Endothelial cell of umbilical vein (primary cell): ENCODE measurements at regions not wholly inside any gene's neighbourhood (a gene's known extent, or its start where the extent isn't known, plus 50 kb on each side); places are given as distances from the start of the nearest gene placed in this dataset.

Experiments used
- BruUV-seq: library from RNA; stranded (reverse); fragments of 400-500 nt; replicated peaks from 2 replicates; lab custom pipeline; 2021; lab: Mats Ljungman, UMichigan
- CTCF ChIA-PET: fragments of 300-600, 350-600 bp; sonication (Branson Sonifier 250); formaldehyde crosslinking; loops from one replicate; lab custom pipeline; 2021; ENCODE audit warnings: antibody characterized with exemption, inconsistent platforms; lab: Charles Lee
- POLR2A ChIA-PET: fragments of 300-600, 350-600 bp; sonication (Branson Sonifier 250); formaldehyde crosslinking; loops from one replicate; lab custom pipeline; 2021; ENCODE audit warnings: antibody characterized with exemption, inconsistent platforms; lab: Charles Lee
- DNase-seq: peaks from one replicate; pipeline ENCODE4 v3.0.0-alpha.2; 2011; ENCODE audit warnings: low read depth, low spot score
- FAIRE-seq: peaks from 2 replicates; lab custom pipeline; 2011; peaks lifted over from hg19 to GRCh38; lab: Jason Lieb, UNC
- H2AFZ ChIP-seq: 2 replicates; pipeline ENCODE4 v1.6.0; 2012; ENCODE audit warnings: low read depth, low read length, control low read depth, inconsistent platforms
- H3K27ac ChIP-seq: 2 replicates; pipeline ENCODE4 v1.5.1; 2011; ENCODE audit warnings: low read depth, mild to moderate bottlenecking, control low read depth, low read length, moderate library complexity; ENCODE audit not compliant: insufficient read depth
- H3K27me3 ChIP-seq, 2 experiments: 2 replicates each; pipeline versions ENCODE4 v1.6.0 to v1.6.1; 2011; ENCODE audit warnings: low read length in 2 of 2, mixed read lengths in 1 of 2; ENCODE audit not compliant: control insufficient read depth in 2 of 2, insufficient read depth in 2 of 2
- H3K36me3 ChIP-seq, 2 experiments: 2 replicates in 1 of 2; 3 replicates in 1 of 2; pipeline ENCODE4 v1.5.1; 2011; ENCODE audit warnings: low read length in 2 of 2, mild to moderate bottlenecking in 1 of 2, moderate library complexity in 1 of 2; ENCODE audit not compliant: control insufficient read depth in 2 of 2, insufficient read depth in 2 of 2; ENCODE audit errors: extremely low read depth in 1 of 2
- H3K4me1 ChIP-seq: 3 replicates; pipeline ENCODE4 v1.5.1; 2011; ENCODE audit warnings: mild to moderate bottlenecking, low read length; ENCODE audit not compliant: control insufficient read depth, insufficient read depth; ENCODE audit errors: extremely low read depth
- H3K4me2 ChIP-seq: 2 replicates; pipeline ENCODE4 v1.6.1; 2011; ENCODE audit warnings: low read length, control low read depth, mixed read lengths; ENCODE audit not compliant: insufficient read depth
- H3K4me3 ChIP-seq, 3 experiments: fragments of 200-600 bp in 1 of 3; sonication (generic), shearing (Covaris generic) in 1 of 3; replicated peaks in 1 of 3; 2 replicates each; pipeline ENCODE4 v1.5.1; 2011 to 2016; ENCODE audit warnings: control low read depth in 3 of 3, low read length in 3 of 3, mild to moderate bottlenecking in 2 of 3, inconsistent platforms in 1 of 3, low read depth in 1 of 3, moderate library complexity in 1 of 3; ENCODE audit not compliant: insufficient read depth in 1 of 3
- H3K79me2 ChIP-seq: 2 replicates; pipeline ENCODE4 v1.6.0; 2012; ENCODE audit warnings: low read length, inconsistent platforms; ENCODE audit not compliant: control insufficient read depth, insufficient read depth
- H3K9ac ChIP-seq: replicated peaks from 2 replicates; pipeline ENCODE3; 2011; ENCODE audit warnings: low read length, control low read depth; ENCODE audit not compliant: insufficient read depth; ENCODE audit errors: extremely low read depth
- H3K9me1 ChIP-seq: replicated peaks from 3 replicates; pipeline ENCODE4 v1.6.0; 2011; ENCODE audit warnings: mild to moderate bottlenecking, low read length; ENCODE audit not compliant: control insufficient read depth, insufficient read depth; ENCODE audit errors: extremely low read depth
- H3K9me3 ChIP-seq: replicated peaks from 2 replicates; pipeline ENCODE4 v1.5.1; 2012; ENCODE audit warnings: low read length, inconsistent platforms; ENCODE audit not compliant: control insufficient read depth, insufficient read depth
- H4K20me1 ChIP-seq: replicated peaks from 2 replicates; pipeline ENCODE3; 2011; ENCODE audit warnings: mild to moderate bottlenecking, low read length; ENCODE audit not compliant: control insufficient read depth, insufficient read depth; ENCODE audit errors: extremely low read depth
- CTCF ChIP-seq, 2 donors: IDR thresholded peaks; 1 replicate in 1 of 2; 2 replicates in 1 of 2; pipeline ENCODE4 v1.5.1; 2011; ENCODE audit warnings: low read length in 2 of 2, mild to moderate bottlenecking in 2 of 2, moderate library complexity in 2 of 2, control low read depth in 1 of 2, inconsistent platforms in 1 of 2, low read depth in 1 of 2; ENCODE audit not compliant: insufficient read depth in 1 of 2; ENCODE audit errors: extremely low read depth in 1 of 2
- EZH2 ChIP-seq: IDR thresholded peaks from 2 replicates; pipeline ENCODE4 v1.6.1; 2012; ENCODE audit warnings: borderline replicate concordance, low read depth, mild to moderate bottlenecking, moderate library complexity, low read length, inconsistent platforms; ENCODE audit not compliant: severe bottlenecking
- FOS ChIP-seq: IDR thresholded peaks from 2 replicates; pipeline ENCODE4 v1.6.1; 2011; ENCODE audit warnings: mild to moderate bottlenecking, low read length, moderate library complexity, borderline replicate concordance; ENCODE audit not compliant: insufficient read depth
- GATA2 ChIP-seq: IDR thresholded peaks from 2 replicates; pipeline ENCODE4 v1.7.0; 2011; ENCODE audit warnings: low read depth, mild to moderate bottlenecking, moderate library complexity, mixed read lengths, low read length; ENCODE audit not compliant: insufficient read length, insufficient read depth
- JUN ChIP-seq: IDR thresholded peaks from 2 replicates; pipeline ENCODE4 v1.6.1; 2011; ENCODE audit warnings: borderline replicate concordance, low read depth; ENCODE audit not compliant: insufficient read length, insufficient read depth
- MAX ChIP-seq: IDR thresholded peaks from 2 replicates; pipeline ENCODE4 v1.6.1; 2011; ENCODE audit not compliant: insufficient read depth, insufficient read length
- MYC ChIP-seq: IDR thresholded peaks from one replicate; pipeline ENCODE4 v1.6.1; 2011; ENCODE audit warnings: mild to moderate bottlenecking, low read depth, low read length
- POLR2A ChIP-seq: IDR thresholded peaks from 2 replicates; pipeline ENCODE4 v1.6.1; 2012; ENCODE audit warnings: low read depth, mild to moderate bottlenecking, control low read depth, low read length
- POLR2AphosphoS5 ChIP-seq: IDR thresholded peaks from 2 replicates; pipeline ENCODE4 v1.6.1; 2012; ENCODE audit warnings: low read depth, mild to moderate bottlenecking, control low read depth, low read length, moderate library complexity; ENCODE audit not compliant: insufficient read depth
- dilution Hi-C: fragments of 300-500 bp; cut with MboI; formaldehyde crosslinking; loops from one replicate; pipeline ENCODE4 v1.15.0; 2019; ENCODE audit warnings: low sequenced_read_pairs; ENCODE audit not compliant: extremely low pct_ligation_motif_present
- intact Hi-C: fragments of 100-400 bp; cut with micrococcal nuclease; formaldehyde crosslinking; loops from one replicate; pipeline ENCODE4 v1.10.0; 2022

GRCh38 chr10:43940898-43941837 lies 292.5 kb upstream of the ZNF32 start:
- FAIRE-seq = no peak
- H3K9me1 ChIP-seq = no peaks in the 10 kb centered on the region
- peaks cover 0 to 4% of the 10 kb centered on the region in 2 experiments for H3K27me3 ChIP-seq
- POLR2A ChIA-PET = no interaction called here
- BruUV-seq = no TSS peak
- H3K79me2 ChIP-seq = no peaks in the 10 kb centered on the region
- dilution Hi-C loops = no loop called here
- H3K4me3 ChIP-seq = no peak overlapping the region
- H3K4me1 ChIP-seq = no peaks in the 10 kb centered on the region
- H4K20me1 ChIP-seq = no peaks in the 10 kb centered on the region
- TF ChIP-seq GATA2 (no peak), MAX (no peak), POLR2AphosphoS5 (no peak), POLR2A (no peak), JUN (no peak)
- intact Hi-C loops = no loop called here
- no peaks in the 10 kb centered on the region for H3K9me3 ChIP-seq
- H3K9ac ChIP-seq = no peak overlapping the region
- H3K4me2 ChIP-seq = no peak overlapping the region
- H2AFZ ChIP-seq = no peak overlapping the region
- DNase-seq = no peak
- H3K36me3 ChIP-seq = no peaks in the 10 kb centered on the region
- no peak overlapping the region for H3K27ac ChIP-seq
- CTCF ChIA-PET = no interaction called here

GRCh38 chr10:43939939-43940820 lies 291.5 kb upstream of the ZNF32 start:
- Histone ChIP-seq H3K27ac (no peak overlapping the region), H3K9ac (no peak overlapping the region), H3K4me1 (no peaks in the 10 kb centered on the region), H3K9me1 (no peaks in the 10 kb centered on the region), H3K4me3 (no peak overlapping the region), H3K4me2 (no peak overlapping the region), H3K27me3 (peaks cover 0 to 4% of the 10 kb centered on the region in 2 experiments), H2AFZ (no peak overlapping the region), H3K36me3 (no peaks in the 10 kb centered on the region), H3K79me2 (no peaks in the 10 kb centered on the region), H3K9me3 (no peaks in the 10 kb centered on the region), H4K20me1 (no peaks in the 10 kb centered on the region)
- DNase-seq (no peak), FAIRE-seq (no peak)
- dilution Hi-C loops = no loop called here
- ChIA-PET POLR2A (no interaction called here), CTCF (no interaction called here)
- no peak for TF ChIP-seq EZH2
- no peak for TF ChIP-seq GATA2
- no peak for TF ChIP-seq MYC
- no peak for TF ChIP-seq POLR2AphosphoS5
- no peak for TF ChIP-seq POLR2A
- TF ChIP-seq CTCF (IDR thresholded peaks at IDR 0.05; ENCODE audit: extremely low read depth in 1 of 2, insufficient read depth in 1 of 2, low read depth in 1 of 2, low read length in 2 of 2) = no peak
- TF ChIP-seq JUN = no peak
- no peak for TF ChIP-seq MAX
- no peak for TF ChIP-seq FOS
- intact Hi-C loops = no loop called here
- no TSS peak for BruUV-seq
